ENCODE measurements at regions not wholly inside any gene's neighbourhood (a gene's known extent, or its start where the extent isn't known, plus 50 kb on each side); places are given as distances from the start of the nearest gene placed in this dataset.
"Not testable (repeated sequence)": the region's sequence is repeated elsewhere in the genome, so short reads cannot be mapped to it uniquely, and the experiment has no call there.

DNA sequence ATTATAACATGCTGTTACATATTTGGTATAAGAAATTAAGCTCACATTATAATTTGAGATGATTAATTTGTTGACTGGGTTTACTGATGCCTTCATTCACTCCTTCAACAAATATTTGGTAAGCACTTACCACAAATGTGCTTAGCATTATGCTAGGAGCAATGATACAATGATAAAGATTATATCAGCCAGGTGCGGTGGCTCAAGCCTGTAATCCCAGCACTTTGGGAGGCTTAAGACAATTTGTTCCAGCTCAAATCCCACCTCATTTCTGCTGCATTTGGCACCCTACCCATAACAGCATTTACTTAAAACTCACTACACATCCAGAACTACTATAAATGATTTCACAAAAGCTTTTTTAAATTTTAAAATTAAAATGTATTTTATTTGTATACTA lies 1263.6 kb upstream of the RAG2 start:
- peaks cover 11% of the 10 kb centered on the region for H3K9me3 ChIP-seq (ENCODE audit: low read length)
- ChIA-PET CTCF (ENCODE audit: low intra/inter-chr PET ratio, low total read pairs) (no interaction called here), POLR2A (no interaction called here)
- no peak overlapping the region for H3K4me3 ChIP-seq (replicated peaks in 1 of 3; ENCODE audit: insufficient read depth in 1 of 3, low read depth in 2 of 3, low read length in 3 of 3)
- FAIRE-seq (no peak), ATAC-seq (no peak), DNase-seq (ENCODE audit: low spot score) (no peak)
- 0% methylated on average over 1 of the region's 1 CpG for WGBS (ENCODE audit: low lambda C conversion rate)
- H3K79me2 ChIP-seq (ENCODE audit: insufficient read depth, low read length), result no peaks in the 10 kb centered on the region
- in situ Hi-C loops (cut with HindIII; ENCODE audit: extremely low pct_ligation_motif_present, low pct_unique_long_range_greater_than_20kb), result no loop called here
- no peaks in the 10 kb centered on the region for H4K20me1 ChIP-seq (ENCODE audit: insufficient read depth, low read length)
- no peaks in the 10 kb centered on the region for H3K27me3 ChIP-seq (ENCODE audit: control insufficient read depth in 1 of 2, insufficient read depth in 2 of 2, low read length in 2 of 2)
- H3K4me2 ChIP-seq (ENCODE audit: low read depth, low read length), result no peak overlapping the region
- H3K36me3 ChIP-seq (replicated peaks in 1 of 2; ENCODE audit: control insufficient read depth in 1 of 2, insufficient read depth in 2 of 2, low read length in 2 of 2), result no peaks in the 10 kb centered on the region
- no peak overlapping the region for H3K9ac ChIP-seq (ENCODE audit: insufficient read depth, low read depth, low read length)
- no peak overlapping the region for H3K27ac ChIP-seq (ENCODE audit: extremely low read length, insufficient read depth, low read length)
- no TSS peak for BruUV-seq (replicated peaks)
- H3K4me1 ChIP-seq (ENCODE audit: insufficient read depth, low read length), result no peaks in the 10 kb centered on the region
- intact Hi-C loops (cut with micrococcal nuclease; ENCODE audit: unreplicated experiment), result no loop called here
- TF ChIP-seq SOX13 (IDR thresholded peaks at IDR 0.05), result no peak
- no peak for TF ChIP-seq SOX13 (CRISPR knock-in tag; conservative IDR thresholded peaks at IDR 0.05 in 1 of 2, IDR thresholded peaks at IDR 0.05 in 1 of 2)
- no peak for TF ChIP-seq SIN3A (IDR thresholded peaks at IDR 0.05; ENCODE audit: borderline replicate concordance, low read depth, low read length)
- no peak for TF ChIP-seq MED1 (CRISPR knock-in tag; IDR thresholded peaks at IDR 0.05)
- no peak for TF ChIP-seq ZNF3 (CRISPR knock-in tag; IDR thresholded peaks at IDR 0.05)
- TF ChIP-seq NFE2 (CRISPR knock-in tag; IDR thresholded peaks at IDR 0.05), result no peak
- no peak for TF ChIP-seq CHCHD3 (CRISPR knock-in tag; IDR thresholded peaks at IDR 0.05)
- TF ChIP-seq ZFYVE20 (CRISPR knock-in tag; IDR thresholded peaks at IDR 0.05; ENCODE audit: borderline replicate concordance, low read depth), result no peak
- TF ChIP-seq ZNF136 (CRISPR knock-in tag; IDR thresholded peaks at IDR 0.05; ENCODE audit: low read depth), result no peak
- no peak for TF ChIP-seq RBAK (CRISPR knock-in tag; IDR thresholded peaks at IDR 0.05)
- TF ChIP-seq ZSCAN29 (CRISPR knock-in tag; conservative IDR thresholded peaks at IDR 0.05), result no peak
- no peak for TF ChIP-seq ZNF782 (CRISPR knock-in tag; IDR thresholded peaks at IDR 0.05; ENCODE audit: borderline replicate concordance)
- no peak for TF ChIP-seq PCBP2 (optimal IDR thresholded peaks at IDR 0.05; ENCODE audit: low read depth, low read length, poor library complexity, severe bottlenecking)
- H2AFZ ChIP-seq (ENCODE audit: low read length), result no peak overlapping the region

- H3K4me3 ChIP-seq (replicated peaks in 1 of 3; ENCODE audit: insufficient read depth in 1 of 3, low read depth in 2 of 3, low read length in 3 of 3); CTCF ChIA-PET (ENCODE audit: low intra/inter-chr PET ratio, low total read pairs); in situ Hi-C loops (cut with HindIII; ENCODE audit: extremely low pct_ligation_motif_present, low pct_unique_long_range_greater_than_20kb); H2AFZ ChIP-seq (ENCODE audit: low read length); ATAC-seq; H3K79me2 ChIP-seq (ENCODE audit: insufficient read depth, low read length); H3K9ac ChIP-seq (ENCODE audit: insufficient read depth, low read depth, low read length); BruUV-seq (replicated peaks); H3K4me1 ChIP-seq (ENCODE audit: insufficient read depth, low read length); DNase-seq (ENCODE audit: low spot score); H3K27me3 ChIP-seq (ENCODE audit: control insufficient read depth in 1 of 2, insufficient read depth in 2 of 2, low read length in 2 of 2); FAIRE-seq; H4K20me1 ChIP-seq (ENCODE audit: insufficient read depth, low read length); H3K36me3 ChIP-seq (replicated peaks in 1 of 2; ENCODE audit: control insufficient read depth in 1 of 2, insufficient read depth in 2 of 2, low read length in 2 of 2); intact Hi-C loops (cut with micrococcal nuclease; ENCODE audit: unreplicated experiment); POLR2A ChIA-PET; H3K27ac ChIP-seq (ENCODE audit: extremely low read length, insufficient read depth, low read length); H3K4me2 ChIP-seq (ENCODE audit: low read depth, low read length): not testable (repeated sequence)
- peaks cover 19% of the 10 kb centered on the region for H3K9me3 ChIP-seq (ENCODE audit: low read length)
- WGBS (ENCODE audit: low lambda C conversion rate), result 0% methylated on average over 6 of the region's 7 CpGs
These were observed 1260.9 kb upstream of the RAG2 start for GRCh38 chr11:37858806-37859537.

Data from HepG2 (cell line).